ENCODE measurements at regions not wholly inside any gene's neighbourhood (a gene's known extent, or its start where the extent isn't known, plus 50 kb on each side); places are given as distances from the start of the nearest gene placed in this dataset.

DNA sequence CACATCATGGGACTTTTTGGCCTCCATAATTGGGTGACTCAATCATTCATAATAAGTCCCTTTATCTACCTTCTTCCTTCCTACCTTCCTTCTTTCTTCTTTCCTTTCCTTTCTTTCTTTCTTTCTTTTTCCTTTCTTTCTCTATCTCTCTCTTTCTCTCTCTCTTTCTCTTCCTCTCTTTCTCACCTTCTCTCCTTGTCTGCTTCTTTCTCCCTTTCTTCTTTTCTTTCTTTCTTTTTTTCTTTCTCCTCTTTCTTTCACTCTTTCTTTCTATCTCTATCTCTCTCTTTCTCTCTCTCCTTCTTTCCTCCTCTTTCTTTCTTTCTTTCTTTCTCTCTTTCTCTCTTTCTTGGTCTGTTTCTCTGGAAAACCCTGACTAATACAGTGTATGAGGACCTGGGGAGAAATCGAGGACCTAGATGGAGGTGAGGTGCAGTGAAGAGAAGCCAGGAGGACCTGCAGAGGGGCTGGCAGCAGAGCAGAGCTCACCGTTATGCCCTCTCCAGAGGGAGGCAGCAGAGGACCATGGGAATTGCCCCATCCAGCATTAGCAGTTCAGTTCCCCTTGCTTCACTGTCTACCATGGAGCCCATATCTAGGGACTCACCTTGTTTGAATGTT is 52.7 kb upstream of the BTRC start:
- H3K4me1 ChIP-seq (ENCODE audit: insufficient read depth, low read length), result peaks cover 3% of the 10 kb centered on the region; the same call in 1 of the 2 replicates
- no peak overlapping the region for H3K27ac ChIP-seq (ENCODE audit: low read depth, low read length)
- no peak overlapping the region for H3K4me3 ChIP-seq (ENCODE audit: low read length)
- H3K36me3 ChIP-seq (ENCODE audit: insufficient read depth, low read length), result no peaks in the 10 kb centered on the region
- 45% methylated on average over 2 of the region's 2 CpGs for WGBS
- H3K9ac ChIP-seq (ENCODE audit: low read depth, low read length), result no peak overlapping the region
- H3K27me3 ChIP-seq (ENCODE audit: insufficient read depth, low read length), result peaks cover 27% of the 10 kb centered on the region
- H3K9me3 ChIP-seq (ENCODE audit: insufficient read depth, low read depth, low read length), result no peaks in the 10 kb centered on the region

GRCh38 chr10:101303087-101303703 is 50.8 kb upstream of the BTRC start:
- peaks cover 3% of the 10 kb centered on the region; the same call in 1 of the 2 replicates for H3K4me1 ChIP-seq (ENCODE audit: insufficient read depth, low read length)
- H3K36me3 ChIP-seq (ENCODE audit: insufficient read depth, low read length), result no peaks in the 10 kb centered on the region
- 81% methylated on average over 3 of the region's 4 CpGs for WGBS
- H3K27me3 ChIP-seq (ENCODE audit: insufficient read depth, low read length), result peaks cover 20% of the 10 kb centered on the region; the same call in 1 of the 2 replicates
- H3K9ac ChIP-seq (ENCODE audit: low read depth, low read length), result no peak overlapping the region
- no peak overlapping the region for H3K4me3 ChIP-seq (ENCODE audit: low read length)
- no peak overlapping the region for H3K27ac ChIP-seq (ENCODE audit: low read depth, low read length)
- no peaks in the 10 kb centered on the region for H3K9me3 ChIP-seq (ENCODE audit: insufficient read depth, low read depth, low read length)

Data from HUES64 (cell line).